DMS53 treated with DMSO at 0.1 percent for 48 hours (cell line): ENCODE measurements at regions not wholly inside any gene's neighbourhood (a gene's known extent, or its start where the extent isn't known, plus 50 kb on each side); places are given as distances from the start of the nearest gene placed in this dataset.
A peak's percentile ranks its signal among the peaks of the same experiment; 100 is the strongest.
"Not testable (repeated sequence)": the region's sequence is repeated elsewhere in the genome, so short reads cannot be mapped to it uniquely, and the experiment has no call there.

ENCODE experiments used
- DNase-seq: peaks from one replicate; lab custom pipeline; 2025; ENCODE audit not compliant: unreplicated experiment; lab: John Stamatoyannopoulos, UW

DNA sequence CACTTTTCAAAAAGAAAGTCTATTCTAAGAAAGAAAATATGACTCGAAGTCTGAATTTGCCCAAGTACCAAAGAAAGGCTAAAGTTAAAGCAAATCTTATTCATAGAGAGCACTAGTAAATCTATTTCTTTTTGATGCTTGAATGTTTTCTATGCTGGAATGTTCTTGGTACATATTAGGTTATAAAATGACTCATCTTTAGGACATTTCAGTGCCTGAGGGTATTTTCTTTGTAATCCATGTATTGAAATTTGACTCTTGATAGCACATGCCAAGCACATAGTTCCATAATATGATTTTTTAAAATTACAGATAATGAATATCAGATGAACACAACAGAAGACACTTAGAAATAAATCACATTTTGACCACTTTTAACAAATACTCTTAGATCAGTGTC is 232.8 kb downstream of the TRIML1 start:
- no peak for DNase-seq

- no peak for DNase-seq
These were observed 233.6 kb downstream of the TRIML1 start for GRCh38 chr4:188372829-188373228.

GRCh38 chr4:188374871-188375270 is 235.6 kb downstream of the TRIML1 start:
- DNase-seq: no peak

DNA sequence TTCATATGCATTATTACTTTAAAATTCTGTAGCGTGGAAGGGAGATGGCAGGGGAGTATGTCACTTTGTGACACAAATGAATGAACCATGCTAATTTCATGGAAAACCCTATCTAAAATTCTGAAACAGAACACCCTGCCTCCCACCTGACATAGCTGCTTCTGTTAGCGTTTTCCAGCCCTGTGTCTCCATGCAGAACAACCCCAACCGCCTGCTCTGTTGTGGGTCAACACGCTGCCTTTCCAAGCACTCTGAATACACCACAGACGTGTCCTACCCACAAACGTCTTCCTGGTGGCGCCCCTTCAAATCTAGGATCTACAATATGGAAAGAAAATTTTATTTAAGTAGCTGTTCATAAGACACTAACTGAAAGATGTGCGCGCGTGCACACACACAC is 238.6 kb downstream of the TRIML1 start:
- no peak for DNase-seq

- no peak for DNase-seq
These were observed 243.9 kb downstream of the TRIML1 start for GRCh38 chr4:188383180-188383579.

DNA sequence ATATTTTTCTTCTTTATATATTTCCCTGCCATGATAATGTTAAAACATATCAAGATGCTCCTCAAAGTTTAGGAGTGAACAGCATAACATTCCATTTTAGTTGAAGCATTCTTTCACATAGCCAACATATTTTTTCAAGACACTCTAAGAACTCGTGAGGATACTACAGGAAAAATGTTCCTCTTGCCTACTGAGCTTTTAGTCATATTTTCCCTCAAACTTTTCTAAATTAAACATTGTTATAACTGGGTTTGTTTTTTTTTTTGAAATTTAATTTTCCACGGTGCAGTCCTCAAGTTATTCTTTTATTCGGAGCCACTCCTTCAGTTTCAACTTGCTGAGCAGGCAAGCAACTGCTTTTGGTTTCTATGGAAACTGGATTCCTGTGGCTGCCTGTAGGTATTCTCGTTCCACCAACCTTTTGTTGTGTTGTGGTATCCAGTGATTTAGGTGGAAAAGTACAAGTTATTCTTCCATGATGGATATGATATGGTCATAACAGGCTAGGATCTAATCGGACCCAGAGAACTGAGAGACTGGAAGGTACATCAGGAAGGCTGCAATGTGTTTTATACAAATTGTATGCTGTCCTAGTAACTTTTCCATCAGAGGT is 248.0 kb downstream of the TRIML1 start:
- DNase-seq: no peak

DNA sequence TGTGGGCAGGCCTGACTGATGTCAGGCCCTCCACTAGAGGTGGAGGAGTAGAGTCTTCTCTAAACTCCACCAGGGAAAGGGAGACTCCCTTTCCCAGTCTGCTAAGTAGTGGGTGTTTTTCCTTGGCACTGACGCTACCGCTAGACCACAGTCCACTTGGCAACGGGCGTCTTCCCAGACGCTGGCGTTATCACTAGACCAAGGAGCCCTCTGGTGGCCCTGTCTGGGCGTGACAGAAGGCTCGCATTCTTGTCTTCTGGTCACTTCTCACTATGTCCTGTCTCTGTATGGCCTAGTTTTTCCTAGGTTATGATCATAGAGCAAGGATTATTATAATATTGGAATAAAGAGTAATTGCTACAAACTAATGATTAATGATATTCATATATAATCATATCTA is 252.1 kb downstream of the TRIML1 start:
- not testable (repeated sequence) for DNase-seq

DNA sequence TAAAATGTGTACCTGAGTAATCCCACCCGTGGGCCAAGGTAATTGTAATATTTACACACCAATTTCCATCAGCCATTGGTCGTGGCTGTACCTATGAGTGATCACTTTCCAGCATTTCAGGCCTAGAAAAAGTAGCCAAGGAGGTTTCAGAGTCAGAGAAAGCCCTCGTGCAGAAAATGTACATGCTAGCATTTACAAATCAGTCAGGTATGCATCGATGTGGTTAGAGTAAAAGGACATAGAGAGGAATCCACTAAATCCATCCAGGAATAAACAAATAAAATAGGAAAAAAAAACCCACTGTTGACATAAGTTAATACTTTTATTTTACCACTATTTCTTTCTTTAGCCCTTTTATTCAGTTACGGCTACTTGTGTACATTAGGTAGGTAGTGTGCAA is 256.8 kb downstream of the TRIML1 start:
- DNase-seq: no peak

DNA sequence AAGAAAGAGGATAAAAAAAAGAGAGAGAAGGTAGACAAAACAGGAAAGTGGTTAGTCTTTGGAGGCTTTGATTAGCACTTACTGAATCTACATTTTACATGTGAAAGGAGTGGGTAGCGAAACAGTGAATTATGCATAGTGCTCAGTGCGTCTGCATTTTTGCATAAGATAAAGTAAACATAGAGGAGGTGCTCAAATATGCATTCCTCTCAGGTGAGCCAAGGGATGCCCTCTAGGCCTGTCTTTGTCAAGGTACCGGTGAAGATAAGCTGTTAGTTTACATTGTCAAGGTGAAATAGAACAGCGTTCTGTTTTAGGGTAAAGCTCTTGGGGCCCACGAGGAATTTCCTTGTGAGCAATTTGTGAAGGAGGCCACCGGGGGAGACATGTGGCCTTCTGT is 260.6 kb downstream of the TRIML1 start:
- DNase-seq: no peak

DNA sequence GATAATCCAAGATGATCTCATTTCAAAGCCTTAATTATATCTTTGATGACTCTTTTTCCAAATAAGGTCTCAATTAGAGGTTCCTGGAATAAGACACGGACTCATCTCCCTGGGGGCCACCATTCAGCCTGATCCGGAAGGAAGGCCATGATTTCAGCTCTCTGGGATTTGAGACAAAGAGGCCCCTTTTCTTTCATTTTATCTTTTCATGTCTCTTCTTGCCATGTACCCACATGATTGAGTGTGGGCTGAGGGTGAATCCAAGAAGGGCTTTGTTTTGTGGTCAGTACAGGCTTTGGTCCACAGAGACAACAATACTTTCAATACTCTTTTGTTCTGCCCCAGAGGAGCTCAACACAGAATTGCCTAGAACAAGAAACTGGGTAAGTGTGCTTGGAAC is 261.2 kb downstream of the TRIML1 start:
- DNase-seq: no peak

GRCh38 chr4:188403272-188403671 is 264.0 kb downstream of the TRIML1 start:
- no peak for DNase-seq

GRCh38 chr4:188405071-188405835 is 266.0 kb downstream of the TRIML1 start:
- not testable (repeated sequence) for DNase-seq

GRCh38 chr4:188408244-188409030 is 269.2 kb downstream of the TRIML1 start:
- DNase-seq: no peak

GRCh38 chr4:188409851-188410250 is 270.6 kb downstream of the TRIML1 start:
- DNase-seq: no peak

DNA sequence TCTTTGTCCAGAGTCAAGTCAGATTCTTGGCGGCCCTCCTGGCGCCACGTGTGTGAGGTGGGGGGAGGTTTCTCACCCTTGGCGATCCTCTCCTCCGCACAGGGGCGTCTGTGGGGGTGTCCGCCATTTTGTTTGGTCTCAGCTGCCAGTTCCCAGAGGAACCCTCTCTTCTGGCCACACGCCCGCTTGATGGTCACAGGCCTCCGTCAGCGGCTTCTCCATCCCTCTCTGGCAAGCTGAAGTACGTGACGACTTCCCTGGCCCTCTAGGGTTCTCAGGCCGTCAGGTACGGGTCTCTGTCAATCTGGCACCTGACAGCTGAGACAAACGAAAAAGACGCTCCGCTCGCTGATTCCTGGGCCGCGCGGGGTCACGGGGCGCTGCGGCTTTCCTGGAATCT is 272.6 kb downstream of the TRIML1 start:
- no peak for DNase-seq

DNA sequence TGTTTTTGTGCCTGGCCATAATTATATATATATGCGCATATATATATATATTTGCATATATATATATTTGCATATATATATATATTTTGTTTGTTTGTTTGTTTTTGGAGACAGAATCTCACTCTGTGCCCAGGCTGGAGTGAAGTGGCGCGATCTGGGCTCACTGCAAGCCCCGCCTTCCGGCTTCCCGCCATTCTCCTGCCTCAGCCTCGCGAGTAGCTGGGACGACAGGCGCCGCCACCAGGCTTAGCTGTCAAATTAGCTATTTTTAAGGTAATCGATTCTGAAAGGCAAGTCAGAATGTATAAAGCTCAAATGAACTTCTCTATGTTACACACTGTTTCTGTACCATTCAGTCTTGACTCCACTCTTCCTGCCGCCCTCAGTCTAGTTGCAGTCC is 273.3 kb downstream of the TRIML1 start:
- no peak for DNase-seq

DNA sequence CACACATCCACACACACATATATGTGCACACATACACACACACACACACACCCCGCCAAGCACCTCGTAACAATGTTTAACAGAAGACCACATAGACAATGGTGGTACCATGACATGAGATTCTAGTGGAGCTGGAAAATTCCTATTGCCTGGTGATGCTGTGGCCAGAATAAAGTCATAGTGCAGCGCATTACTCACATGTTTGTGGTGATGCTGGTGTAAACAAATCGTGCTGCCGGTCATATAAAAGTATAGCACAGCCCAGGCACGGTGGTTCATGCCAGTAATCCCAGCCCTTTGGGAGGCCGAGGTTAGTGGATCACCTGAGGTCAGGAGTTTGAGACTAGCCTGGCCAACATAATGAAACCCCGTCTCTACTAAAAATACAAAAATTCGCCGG is 275.2 kb downstream of the TRIML1 start:
- DNase-seq: no peak

- peak; percentile 55 for DNase-seq
These were observed 277.9 kb downstream of the TRIML1 start for GRCh38 chr4:188417181-188417580.

DNA sequence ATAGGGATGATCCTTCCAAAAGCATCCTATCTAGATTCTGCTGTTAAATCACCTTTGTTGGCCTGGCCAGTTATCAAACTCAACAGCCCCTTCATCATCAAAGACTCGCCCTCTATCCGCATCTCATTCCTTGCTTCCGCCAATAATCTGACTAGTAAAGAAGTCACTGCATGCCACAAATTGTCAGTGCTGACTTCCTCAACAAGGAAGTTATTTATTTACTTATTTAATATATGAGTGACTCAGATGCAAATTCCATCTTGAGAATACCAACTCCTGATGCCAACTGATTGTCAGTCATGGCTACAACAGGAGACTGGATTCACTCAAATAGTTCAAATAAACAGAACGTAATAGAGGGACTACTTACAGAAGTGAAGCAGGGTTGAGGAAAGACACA is 283.8 kb downstream of the TRIML1 start:
- peak; percentile 32 for DNase-seq

GRCh38 chr4:188428935-188429334 is 289.7 kb downstream of the TRIML1 start:
- peak; percentile 75 for DNase-seq

- no peak for DNase-seq
These were observed 290.7 kb downstream of the TRIML1 start for GRCh38 chr4:188429965-188430364.

DNA sequence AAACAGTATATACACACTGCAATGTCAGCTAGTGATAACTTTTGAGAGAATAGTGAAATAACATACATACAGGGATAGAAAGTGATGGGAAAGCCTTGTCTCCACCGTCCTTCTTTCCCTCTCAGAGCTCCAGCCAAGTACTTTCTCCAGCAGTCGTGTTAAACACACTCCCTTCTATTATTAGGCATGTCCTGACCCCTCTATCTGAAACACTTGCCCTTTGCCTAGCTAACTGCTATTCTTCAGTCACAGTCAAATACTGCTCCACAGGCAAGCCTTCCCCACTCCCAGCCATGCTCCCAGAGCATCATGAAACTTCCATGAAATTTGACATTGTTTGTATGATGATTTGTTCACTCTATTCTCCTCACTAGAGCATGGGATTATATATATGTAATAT is 291.1 kb downstream of the TRIML1 start:
- DNase-seq: no peak
